IMR-90 (cell line): ENCODE measurements at regions not wholly inside any gene's neighbourhood (a gene's known extent, or its start where the extent isn't known, plus 50 kb on each side); places are given as distances from the start of the nearest gene placed in this dataset.

Experiments
- BHLHE40 ChIP-seq: fragments of 150-350 bp; IDR thresholded peaks from 2 replicates; pipeline ENCODE4 v1.6.1; 2016; ENCODE audit warnings: mild to moderate bottlenecking, low read depth, low read length
- CHD1 ChIP-seq: IDR thresholded peaks from 2 replicates; pipeline ENCODE4 v1.6.1; 2012; ENCODE audit warnings: low read depth, low read length, improper control_type of control experiment
- FOS ChIP-seq: fragments of 150-350 bp; IDR thresholded peaks from 2 replicates; pipeline ENCODE4 v1.6.1; 2016; ENCODE audit warnings: low read depth, low read length
- MAZ ChIP-seq: IDR thresholded peaks from 2 replicates; pipeline ENCODE4 v1.6.1; 2012; ENCODE audit warnings: low read depth, mild to moderate bottlenecking, low read length, improper control_type of control experiment, moderate library complexity, borderline replicate concordance
- MXI1 ChIP-seq: IDR thresholded peaks from 2 replicates; pipeline ENCODE4 v1.6.1; 2012; ENCODE audit warnings: low read depth, mild to moderate bottlenecking, low read length, moderate library complexity, borderline replicate concordance
- NFE2L2 ChIP-seq: fragments of 150-350 bp; IDR thresholded peaks from 2 replicates; pipeline ENCODE4 v1.6.1; 2016; ENCODE audit warnings: low read depth, mild to moderate bottlenecking, low read length
- POLR2A ChIP-seq: IDR thresholded peaks from 2 replicates; pipeline ENCODE4 v1.6.1; 2012; ENCODE audit warnings: mild to moderate bottlenecking, low read depth, low read length
- RAD21 ChIP-seq: IDR thresholded peaks from 2 replicates; pipeline ENCODE4 v1.6.1; 2012; ENCODE audit warnings: low read length, improper control_type of control experiment
- RCOR1 ChIP-seq: IDR thresholded peaks from 2 replicates; pipeline ENCODE4 v1.6.1; 2012; ENCODE audit warnings: mild to moderate bottlenecking, low read length, improper control_type of control experiment; ENCODE audit not compliant: insufficient replicate concordance
- RFX5 ChIP-seq: IDR thresholded peaks from 2 replicates; pipeline ENCODE4 v1.8.0; 2012; ENCODE audit warnings: low read depth, mild to moderate bottlenecking, low read length, moderate library complexity
- SMC3 ChIP-seq: fragments of 150-350 bp; IDR thresholded peaks from 2 replicates; pipeline ENCODE4 v1.6.1; 2016; ENCODE audit warnings: low read depth, mild to moderate bottlenecking, antibody characterized with exemption, low read length, moderate library complexity
- TF ChIP-seq, protein P1 (sequence below): fragments of 150-350 bp; IDR thresholded peaks from 2 replicates; pipeline ENCODE4 v1.6.1; 2017; ENCODE audit warnings: mild to moderate bottlenecking, antibody characterized with exemption, low read length, low read depth
- TF ChIP-seq, protein P2 (sequence below): conservative IDR thresholded peaks from 2 replicates; pipeline ENCODE4 v1.5.1; 2012; ENCODE audit warnings: mild to moderate bottlenecking, low read depth, low read length, improper control_type of control experiment

DNA sequence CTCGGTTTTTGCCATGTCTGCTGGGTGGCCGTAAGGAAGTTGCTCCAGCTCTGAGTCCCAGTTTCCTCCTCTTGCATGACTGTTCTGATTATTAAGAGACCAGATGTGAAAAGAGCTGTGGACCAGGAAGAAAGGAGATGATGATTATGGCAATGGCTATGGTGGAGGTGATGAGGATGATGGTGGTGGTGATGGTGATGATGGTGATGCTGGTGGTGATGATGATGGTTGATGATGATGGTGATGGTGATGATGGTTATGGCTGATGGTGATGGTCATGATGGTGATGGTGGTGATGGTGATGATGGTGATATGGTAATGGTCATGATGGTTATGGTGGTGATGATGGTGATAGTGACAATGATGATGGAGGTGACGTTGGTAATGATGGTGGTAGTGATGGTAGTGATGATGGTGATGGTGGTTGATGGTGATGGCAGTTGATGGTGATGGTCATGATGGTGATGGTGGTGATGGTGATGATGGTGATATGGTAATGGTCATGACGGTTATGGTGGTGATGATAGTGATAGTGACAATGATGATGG, 107.8 kb upstream of the NKX1-1 start:
- TF ChIP-seq BHLHE40 (no peak), SMC3 (no peak), POLR2A (no peak), NFE2L2 (no peak), RAD21 (no peak), RCOR1 (no peak), FOS (no peak), MXI1 (no peak), CHD1 (no peak), MAZ (no peak), RFX5 (no peak)
- TF ChIP-seq, protein P1, sequence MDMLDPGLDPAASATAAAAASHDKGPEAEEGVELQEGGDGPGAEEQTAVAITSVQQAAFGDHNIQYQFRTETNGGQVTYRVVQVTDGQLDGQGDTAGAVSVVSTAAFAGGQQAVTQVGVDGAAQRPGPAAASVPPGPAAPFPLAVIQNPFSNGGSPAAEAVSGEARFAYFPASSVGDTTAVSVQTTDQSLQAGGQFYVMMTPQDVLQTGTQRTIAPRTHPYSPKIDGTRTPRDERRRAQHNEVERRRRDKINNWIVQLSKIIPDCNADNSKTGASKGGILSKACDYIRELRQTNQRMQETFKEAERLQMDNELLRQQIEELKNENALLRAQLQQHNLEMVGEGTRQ = no peak
- TF ChIP-seq, protein P2, sequence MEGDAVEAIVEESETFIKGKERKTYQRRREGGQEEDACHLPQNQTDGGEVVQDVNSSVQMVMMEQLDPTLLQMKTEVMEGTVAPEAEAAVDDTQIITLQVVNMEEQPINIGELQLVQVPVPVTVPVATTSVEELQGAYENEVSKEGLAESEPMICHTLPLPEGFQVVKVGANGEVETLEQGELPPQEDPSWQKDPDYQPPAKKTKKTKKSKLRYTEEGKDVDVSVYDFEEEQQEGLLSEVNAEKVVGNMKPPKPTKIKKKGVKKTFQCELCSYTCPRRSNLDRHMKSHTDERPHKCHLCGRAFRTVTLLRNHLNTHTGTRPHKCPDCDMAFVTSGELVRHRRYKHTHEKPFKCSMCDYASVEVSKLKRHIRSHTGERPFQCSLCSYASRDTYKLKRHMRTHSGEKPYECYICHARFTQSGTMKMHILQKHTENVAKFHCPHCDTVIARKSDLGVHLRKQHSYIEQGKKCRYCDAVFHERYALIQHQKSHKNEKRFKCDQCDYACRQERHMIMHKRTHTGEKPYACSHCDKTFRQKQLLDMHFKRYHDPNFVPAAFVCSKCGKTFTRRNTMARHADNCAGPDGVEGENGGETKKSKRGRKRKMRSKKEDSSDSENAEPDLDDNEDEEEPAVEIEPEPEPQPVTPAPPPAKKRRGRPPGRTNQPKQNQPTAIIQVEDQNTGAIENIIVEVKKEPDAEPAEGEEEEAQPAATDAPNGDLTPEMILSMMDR = no peak
